Left hindlimb (tissue), 1 donor: ENCODE measurements at regions not wholly inside any gene's neighbourhood (a gene's known extent, or its start where the extent isn't known, plus 50 kb on each side); places are given as distances from the start of the nearest gene placed in this dataset.

Experiments used
- DNase-seq: peaks from one replicate; pipeline ENCODE4 v3.0.0-alpha.2; 2018

DNA sequence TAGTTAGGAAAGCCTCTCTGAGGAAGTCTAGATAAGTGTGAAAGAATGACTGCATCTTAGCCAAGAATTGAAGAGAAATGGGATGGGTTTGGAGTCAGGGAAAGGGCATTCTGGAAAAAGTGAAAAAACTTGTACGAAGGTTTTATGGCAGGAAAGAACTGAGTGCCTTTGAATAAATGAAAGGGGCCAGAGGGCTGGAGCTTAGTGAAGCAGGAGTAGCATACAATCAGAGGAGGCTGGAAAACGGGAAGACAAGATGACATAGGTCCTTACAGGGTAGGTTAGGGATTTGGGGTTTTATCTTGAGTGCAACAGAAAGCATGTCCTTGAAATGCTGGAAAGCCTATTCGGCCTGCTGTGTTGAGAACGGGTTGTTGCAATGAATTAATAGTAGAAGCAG lies 152.6 kb upstream of the RND3 start:
- no peak for DNase-seq

DNA sequence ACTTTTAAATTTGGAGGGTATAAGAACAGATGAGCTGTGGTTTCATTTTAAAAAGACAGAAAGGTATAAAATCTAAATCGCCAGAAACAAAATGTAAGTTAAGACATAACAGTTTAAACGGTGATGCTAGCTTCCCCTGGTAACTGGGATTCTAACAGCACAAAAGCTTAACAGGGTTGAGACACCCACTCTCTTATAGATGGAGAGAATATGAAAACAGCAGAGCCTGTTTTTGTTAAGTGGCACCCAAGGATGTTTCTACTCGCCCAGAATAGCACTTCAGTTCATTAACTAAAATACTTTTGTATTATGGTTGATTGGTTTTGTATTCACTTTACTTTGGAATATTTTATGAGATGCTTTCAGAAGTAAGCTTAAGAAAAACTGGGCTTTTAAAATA lies 151.9 kb upstream of the RND3 start:
- no peak for DNase-seq

DNA sequence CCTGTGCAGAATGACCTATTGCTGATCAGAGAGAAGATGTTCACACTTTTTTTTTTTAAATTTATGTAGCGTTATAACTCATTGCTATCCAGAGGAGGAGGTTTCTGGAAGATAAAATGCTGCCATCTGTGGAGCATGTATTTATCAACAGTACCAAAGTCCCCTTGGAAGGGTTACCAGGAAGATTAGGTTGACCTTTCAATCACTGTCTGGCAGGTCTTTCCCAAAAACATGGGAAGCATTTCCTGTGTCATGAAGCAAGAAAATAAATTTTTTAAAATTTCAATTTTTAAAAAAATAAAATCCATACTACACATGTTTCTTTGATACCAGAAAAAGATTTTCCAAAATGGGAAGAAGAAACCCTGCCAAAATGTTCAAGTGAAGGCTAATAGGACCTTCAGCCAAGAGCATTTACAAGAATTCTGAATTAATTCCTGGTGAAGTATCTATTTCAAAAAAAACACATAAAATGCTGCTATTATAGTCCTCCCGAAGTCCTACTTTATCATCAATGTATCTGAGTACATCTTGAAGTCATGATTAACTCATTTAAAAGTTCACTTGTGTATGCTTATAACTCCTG lies 143.9 kb upstream of the RND3 start:
- DNase-seq: no peak

DNA sequence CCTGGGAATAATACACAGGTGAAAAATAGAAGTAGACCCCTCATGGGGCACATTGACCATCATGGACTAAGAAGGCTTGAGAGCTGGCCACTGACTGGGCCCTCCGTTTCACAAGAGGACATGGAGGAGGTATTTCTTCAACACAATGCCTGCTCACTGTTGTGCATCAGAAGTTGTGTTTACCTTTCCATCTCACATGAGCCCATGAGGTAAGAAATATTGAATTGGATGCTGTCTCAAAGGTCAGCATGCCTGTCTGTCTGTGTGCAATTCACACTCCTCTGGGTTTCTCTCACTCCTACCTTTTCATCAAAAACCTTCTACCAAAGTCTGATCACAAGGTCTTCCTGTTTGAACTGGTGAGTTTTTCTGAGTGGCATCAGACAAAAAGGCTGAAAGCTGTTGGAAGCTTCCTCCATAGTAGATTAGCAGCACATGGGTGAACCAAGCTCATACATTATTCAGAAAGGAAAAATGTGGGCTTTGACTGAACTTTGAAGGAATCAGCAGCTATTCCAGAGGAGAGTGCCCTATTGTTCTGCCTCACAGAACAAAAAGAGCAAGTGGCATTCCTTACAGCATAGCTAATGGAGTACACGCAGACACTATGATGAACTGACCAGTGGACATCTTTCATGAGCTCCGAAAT lies 143.2 kb upstream of the RND3 start:
- no peak for DNase-seq

DNA sequence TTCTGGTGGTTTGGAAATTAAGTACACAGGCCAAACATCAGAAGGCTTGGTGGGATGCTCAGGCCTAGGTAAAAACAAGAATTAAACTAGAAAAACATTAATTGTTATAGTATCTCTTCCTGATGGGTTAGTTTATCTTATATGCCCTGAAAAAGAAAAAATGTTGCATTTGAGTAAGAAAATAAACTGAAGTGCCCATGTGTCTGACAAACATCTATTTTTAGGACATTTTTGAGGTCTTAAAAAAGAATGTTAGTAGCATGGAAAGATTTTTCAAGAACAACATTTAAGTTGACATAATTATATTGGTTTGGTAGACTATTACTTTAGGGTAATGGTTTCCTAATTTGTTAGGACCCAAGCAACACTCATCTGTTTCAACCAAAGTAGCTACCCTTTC lies 140.1 kb upstream of the RND3 start:
- no peak for DNase-seq

DNA sequence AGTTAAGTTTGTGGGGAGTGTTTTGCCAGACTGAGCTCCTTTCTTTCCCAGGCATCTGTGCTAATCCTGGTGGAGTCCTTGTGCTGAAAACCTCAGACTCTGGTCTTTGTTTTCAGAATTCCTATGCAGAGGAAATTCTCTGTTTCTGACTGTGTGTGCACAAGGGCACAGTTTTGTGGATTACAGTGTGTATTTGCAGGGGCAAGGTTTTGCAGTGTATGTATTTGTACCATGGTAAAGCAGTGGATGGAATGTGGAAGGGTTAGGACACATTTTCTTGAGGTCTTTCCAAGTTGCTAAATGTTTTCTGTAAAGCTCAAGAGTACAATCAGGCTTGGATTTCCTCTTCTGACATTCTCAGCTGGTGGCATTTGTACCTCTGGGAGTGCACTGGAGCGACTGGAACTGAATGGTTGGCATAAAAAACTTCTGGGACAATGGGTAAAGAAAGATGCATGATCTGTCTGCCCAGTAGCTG lies 139.5 kb upstream of the RND3 start:
- no peak for DNase-seq

DNA sequence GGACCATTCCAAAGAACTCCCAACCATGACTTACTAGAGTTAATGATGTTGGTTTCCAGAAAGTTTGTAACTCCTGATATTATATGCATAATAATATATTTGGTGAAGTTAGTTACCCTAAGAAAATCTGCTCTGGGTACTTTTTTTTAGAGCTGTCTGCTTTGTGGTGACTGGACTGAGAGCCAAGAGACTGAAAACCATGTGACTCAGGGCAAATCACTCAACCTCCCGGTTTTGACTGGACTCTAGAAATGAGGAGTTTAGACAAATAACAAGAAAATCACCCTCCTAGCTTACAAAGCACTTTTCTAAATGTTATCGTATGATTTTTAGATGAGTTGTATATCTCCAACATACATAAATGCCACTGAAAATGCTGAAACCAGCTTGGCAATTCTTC lies 138.3 kb upstream of the RND3 start:
- DNase-seq: no peak

DNA sequence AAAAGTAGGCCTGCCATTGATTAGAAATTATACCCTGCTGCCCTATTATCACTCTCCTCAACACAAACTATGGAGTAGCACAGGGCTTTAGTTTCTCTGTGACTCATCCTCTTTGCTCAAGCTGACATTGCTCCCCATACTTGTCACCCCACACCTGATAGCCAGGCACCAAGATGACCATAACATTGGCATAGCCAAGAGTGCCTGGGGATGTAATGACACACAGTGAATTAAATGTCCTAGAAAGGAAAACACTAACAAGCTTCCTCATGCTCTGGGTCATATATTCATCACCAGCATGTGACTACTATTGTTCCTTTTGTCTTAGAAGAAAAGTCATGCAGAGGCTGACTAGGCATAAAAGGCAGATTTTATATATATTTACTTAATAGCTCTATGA lies 137.8 kb upstream of the RND3 start:
- no peak for DNase-seq

DNA sequence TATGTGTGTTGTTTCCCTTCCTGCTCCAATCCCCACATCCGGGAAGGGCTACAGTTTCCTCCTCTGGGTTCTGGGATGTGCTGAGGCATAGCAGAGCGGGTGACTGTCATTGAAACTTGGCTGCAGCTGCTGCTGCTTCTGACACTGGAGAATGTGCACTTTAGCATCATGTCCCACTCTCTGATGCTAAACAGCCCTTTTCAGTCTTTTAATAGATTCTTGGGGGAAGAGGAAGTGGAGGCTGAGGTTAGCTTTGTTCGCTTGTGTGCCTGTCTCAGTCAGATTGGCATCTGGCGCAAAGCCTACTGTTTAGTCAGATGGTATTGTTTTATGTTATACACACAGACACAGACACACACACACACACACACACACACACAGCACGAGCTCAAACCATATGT lies 136.5 kb upstream of the RND3 start:
- peak; percentile 56 for DNase-seq

DNA sequence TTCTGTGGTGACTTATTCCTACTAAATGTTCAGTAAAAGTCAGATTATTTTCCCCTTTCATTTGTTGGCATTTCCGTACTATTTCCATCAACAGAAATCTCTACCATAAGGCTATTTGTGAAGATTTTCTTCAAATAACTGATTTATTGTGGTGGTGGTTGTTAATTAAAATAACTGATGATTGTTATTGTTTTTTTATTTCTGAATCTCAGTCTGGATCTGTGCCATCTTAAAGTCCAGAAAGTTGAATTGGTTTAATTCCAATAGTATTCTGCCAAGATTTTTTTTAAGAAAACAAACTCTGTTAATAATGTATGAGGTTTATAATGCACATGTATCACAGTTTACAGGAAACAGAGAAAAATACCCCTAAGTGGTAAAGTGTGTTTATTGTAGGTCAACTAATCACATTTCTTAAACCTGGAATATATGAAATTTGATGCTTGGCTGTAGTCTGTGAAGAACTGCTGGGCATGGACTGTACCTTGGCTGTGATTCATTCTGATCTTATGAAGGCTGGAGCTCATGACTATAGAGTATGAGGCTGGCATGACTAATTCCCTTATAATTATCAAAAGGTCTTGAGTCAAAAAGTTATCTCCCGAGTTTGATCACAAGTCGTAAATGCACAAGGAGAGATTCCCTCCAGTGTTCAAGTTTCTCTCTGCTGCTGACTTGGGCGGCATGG lies 134.2 kb upstream of the RND3 start:
- no peak for DNase-seq

DNA sequence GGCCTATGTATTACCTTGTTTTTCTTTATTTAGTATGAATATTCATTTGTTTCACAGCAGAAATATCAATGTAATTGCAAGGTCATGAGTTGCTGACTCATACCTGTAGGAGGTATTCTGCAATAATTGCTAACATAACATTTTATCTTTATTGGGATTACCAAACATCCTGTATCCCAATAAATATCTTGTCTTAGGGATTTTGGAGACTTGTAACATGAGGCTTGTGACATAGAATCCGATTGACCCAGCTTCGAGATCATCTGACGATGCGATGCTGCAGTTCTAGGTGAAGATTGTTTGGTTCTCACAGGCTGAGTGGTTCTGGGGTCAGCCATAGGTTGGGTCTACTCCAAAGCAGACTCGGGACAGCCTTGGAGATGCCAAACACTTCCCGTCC lies 133.4 kb upstream of the RND3 start:
- no peak for DNase-seq

DNA sequence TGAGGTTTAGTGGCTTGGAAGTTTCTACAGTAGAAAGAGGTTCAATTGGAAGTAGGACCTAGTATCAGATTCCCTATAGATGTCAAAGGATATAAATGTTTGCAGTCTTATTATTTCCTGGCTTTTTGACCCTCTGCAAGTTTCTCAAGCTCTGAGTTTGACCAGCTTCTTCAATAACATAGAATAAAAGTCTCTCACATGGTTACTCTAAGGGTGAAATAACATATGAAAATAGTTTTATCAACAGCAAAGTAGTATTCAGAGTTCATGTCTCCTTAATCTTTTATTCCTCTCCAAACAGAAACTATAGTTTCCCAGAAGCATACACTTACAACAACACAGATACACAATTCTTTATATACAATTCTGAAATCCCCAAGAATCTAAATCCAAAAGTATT lies 132.9 kb upstream of the RND3 start:
- DNase-seq: no peak

DNA sequence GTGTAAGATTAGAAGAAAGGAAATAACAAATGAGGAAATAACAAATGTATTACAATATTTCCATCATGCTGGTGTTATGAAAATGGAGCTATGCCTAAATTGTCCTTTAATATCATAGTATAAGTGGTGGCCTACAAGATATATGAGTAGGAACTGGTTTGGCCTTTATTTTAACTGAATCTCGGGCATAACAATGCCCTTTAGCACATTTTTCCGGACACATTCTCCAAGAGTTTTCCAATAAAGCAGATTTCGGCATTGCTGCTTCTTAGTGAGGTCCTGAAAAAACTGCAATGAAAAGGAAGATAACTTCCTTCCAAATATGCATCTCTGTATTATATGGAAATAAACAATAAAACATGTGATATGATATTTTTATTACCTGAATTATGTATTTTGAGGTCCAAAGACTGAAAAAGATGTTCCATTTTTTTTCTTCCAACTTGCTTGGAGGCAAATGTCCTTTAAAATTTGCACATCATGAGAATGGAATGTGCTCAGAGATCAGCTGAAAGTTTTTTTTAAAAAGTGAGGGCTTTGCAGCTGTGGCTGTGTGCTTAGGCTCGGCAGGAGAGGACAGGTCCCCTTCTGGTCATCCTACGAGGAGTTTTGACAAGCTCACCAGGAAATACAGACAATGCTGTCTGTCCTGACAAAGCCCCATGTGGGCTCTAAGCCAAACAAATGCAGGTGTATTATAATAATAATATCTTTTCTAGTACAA lies 132.3 kb upstream of the RND3 start:
- DNase-seq: no peak

DNA sequence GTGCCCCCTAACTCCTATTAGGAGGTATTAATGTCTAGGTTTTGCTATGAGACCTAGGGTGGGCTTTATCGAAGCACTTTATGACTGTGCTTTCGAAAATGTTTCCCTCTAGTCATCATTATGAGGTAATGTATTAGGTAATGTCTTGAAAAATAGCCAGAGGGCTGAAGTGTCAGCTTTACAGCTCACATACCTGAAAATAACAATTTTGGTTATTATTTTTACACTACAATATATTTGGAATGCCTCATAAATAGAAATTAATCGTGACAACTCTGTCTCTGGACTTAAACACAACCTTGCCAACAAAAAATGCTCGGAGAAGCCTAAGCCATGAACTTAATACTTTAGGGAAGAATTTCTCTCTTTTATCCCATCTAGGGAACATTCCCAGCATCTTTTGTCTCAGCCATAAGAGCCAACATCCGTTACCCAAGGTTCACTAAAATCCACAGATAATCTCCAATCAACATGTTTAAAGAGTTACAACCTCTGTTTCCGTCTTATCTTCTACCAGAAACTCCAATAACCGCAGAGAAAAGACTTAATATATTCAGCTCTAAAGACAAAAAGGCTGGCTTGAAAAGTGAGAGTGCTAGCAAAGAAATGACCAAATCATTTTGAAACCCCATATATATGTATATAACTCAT lies 130.9 kb upstream of the RND3 start:
- no peak for DNase-seq

DNA sequence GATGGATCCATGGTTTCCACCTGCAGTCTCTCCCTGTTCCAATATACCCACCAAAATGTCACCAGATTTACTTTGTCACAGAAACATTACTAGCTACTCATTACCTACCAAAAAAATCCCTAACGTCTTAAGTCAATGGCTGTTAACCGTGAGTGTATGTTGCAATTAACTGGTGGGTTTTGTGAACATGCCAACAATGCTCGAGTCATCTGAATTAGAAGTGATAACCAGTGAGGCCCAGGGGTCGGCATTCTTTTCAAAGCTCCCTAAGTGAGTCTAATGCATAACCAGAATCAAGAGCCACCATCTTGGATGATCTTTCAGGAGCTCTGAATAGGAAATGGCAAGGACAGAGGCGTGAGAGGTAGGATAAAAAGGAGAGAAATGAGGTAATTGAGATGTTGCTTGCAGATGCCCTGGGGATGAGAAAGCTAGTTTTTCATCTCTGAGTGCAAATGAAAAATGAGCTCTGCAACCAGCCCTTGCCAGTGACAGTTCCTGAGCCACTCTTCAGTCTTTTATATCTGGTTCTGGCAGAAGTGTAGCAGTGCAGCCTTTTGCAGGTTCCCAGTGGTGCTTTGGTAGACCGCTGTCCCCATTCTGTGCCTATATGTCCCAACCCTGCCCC lies 130.0 kb upstream of the RND3 start:
- DNase-seq: no peak

DNA sequence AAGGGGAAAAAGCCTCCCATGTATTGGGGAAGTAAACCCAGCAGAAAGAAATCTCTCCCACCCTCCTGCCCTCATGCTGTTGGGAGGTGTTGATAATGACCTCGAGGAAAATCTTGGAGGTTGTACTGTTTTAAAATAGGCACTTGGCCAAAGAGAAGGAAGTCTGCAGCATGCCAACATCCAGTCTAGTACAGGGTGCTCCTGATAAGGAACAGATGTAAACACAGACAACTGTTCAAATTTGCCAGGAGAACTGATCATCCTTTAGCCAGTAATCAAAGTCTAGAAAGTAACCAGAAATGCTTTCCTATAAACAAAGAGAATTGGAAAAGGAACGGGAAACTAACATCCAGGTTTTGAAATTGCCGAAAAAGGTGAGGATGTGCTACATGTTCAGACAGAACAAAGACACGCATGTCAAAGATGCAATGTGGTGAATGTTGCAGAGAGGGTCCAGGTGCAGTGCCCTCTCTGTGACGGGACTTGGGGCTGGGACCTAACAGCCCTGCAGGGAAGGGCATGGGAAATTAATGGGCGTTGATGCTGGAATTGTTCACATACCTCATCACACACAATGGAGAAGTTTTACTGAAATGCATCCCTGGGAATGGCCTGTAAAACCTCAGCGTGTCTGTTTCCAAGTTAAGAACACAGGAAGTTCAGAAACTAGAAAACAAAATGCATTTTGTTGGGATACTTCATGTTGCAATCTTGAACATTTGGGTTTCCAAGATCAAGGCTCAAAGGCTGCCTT lies 125.7 kb upstream of the RND3 start:
- no peak for DNase-seq

DNA sequence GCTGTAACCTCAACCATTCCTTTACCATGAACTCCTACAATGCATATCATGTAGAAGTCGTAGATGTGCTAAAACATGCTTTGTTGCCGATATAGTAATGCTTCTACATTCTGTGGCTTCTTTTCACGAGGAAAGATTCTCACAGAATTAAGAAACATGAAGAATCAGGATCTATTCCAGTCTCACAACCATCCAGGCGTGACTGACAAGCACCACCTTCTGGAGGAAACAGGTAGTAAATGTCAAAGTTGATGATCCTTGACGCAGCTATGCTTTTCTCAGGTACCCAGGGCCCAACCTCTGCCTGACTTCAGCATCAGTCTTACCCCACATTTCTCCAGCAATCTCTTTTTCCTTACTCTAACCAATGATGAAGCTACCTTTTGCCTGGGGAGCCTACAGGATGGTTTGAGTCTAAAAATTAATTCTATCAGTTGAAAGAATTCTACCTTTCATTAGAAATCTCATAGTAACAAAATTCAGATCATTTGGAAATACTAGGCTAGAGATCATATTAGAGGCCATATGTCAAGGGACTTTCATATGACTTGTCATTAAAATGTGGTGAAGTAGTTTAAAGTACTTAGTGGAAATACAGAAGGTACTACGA lies 123.3 kb upstream of the RND3 start:
- no peak for DNase-seq

DNA sequence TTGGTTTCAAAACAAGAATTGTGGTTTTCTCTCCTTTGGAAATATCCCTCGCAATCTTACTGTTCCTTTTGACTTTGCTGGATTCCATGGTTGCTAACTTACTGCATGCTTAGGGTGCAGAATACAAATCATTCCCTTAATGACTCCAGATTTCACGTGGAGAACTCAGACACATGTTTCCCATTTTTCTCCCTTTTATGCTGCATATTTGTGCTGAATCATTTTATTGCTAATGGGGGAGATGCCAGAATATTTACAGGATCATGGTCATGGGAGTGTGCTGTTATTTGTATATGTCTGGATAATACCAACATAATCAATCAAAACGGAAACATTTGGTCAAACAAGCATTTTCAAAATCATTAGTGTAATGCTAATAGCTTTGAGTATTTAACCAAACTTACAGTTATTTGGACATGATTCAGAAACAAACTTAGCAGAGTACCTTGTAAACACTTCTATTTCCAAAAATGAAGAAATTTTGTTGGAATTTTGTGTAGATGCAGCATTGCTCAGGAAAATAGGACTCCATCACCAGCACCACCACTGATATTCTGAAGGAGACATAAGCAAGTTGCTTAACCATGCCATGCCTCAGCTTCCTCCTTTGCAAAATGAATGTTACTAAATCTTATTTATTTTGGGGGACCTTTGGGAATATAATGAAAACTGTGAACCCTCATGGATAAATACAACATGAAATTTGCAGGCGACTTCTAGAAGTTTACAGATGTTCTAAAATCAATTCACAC lies 122.5 kb upstream of the RND3 start:
- no peak for DNase-seq

DNA sequence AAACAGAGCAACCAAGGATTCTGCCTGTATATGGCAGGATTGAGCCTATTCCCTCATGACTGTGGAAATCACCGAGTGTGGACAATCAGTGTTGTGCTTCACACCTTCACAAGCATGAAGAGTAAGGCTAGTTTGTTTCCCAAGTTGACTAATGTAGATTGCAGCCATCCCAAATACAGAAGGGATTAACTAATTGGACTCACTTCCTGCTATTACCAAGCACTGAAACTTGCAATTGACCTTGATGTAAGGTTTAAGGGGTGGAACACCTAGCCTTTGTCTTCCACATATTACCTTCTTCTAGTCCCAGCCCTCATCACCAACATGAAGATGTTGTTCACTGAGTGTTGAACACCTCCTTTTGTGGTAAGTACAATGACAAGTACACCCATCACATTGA lies 120.9 kb upstream of the RND3 start:
- DNase-seq: no peak

DNA sequence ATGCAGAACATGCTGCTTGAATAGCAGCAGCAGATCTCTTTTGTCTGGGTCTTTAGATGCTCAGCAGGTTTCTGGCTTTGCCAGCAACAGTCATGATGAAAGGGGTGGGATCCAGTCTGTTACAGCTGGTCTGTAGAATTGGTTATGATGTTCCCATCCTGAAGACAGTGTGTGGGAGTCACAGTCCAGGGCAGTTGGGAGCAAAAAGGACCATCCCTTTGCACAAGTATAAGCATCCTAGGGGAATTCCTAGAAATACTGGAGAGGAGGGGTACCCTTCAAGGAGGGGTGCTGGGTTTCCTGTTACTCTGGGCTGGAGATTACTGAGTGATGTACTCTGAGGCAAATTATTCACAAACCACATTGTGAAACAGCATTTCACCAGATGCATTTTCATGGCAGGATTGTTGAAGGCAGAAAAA lies 119.9 kb upstream of the RND3 start:
- DNase-seq: no peak
